GM18861 (cell line): ENCODE measurements at regions not wholly inside any gene's neighbourhood (a gene's known extent, or its start where the extent isn't known, plus 50 kb on each side); places are given as distances from the start of the nearest gene placed in this dataset.

Source experiments
- ATAC-seq: cut with Tn5 transposase; IDR thresholded peaks from one replicate; pipeline ENCODE4 v1.9.1; 2021; ENCODE audit not compliant: unreplicated experiment

- no peak for ATAC-seq
Observed at GRCh38 chr5:165829504-165829903, 2324.1 kb downstream of the MAT2B start.

DNA sequence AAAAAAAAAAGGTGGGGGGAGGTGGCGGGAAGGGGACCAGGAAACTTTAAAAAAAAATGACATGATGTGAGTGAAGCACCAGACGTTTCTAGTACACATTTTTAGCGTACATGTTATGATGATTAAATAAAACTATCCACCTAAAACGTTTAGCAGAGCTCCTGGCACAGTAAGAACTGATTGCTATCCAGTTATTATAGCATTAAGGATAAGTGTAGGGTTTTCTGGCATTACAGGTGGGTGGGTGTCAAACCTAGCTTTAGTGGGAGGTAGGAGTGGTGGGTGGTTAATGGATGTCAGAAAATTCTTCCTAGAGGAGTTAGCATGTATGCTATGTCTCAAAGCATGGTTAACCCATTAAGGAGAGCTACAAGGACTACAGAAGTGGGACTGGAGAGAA, 2329.5 kb downstream of the MAT2B start:
- no peak for ATAC-seq

DNA sequence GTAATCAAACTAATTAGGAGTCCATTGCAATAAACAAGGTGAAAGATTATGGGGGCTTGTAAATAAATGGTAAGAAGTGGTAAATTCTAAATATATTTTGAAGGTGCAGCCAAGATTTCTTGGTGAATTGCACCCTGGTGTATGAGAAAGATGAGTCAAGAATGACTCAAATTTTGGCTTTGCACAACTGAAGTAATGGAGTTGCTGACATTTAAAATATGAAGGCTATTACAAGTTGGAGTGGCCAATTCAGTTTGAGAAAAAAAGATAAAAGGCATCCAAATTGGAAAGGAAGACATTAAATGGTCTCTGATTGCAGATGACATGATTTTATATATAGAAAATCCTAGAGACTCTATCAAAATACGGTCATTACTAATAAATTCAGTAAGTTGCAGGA, 2330.6 kb downstream of the MAT2B start:
- no peak for ATAC-seq

DNA sequence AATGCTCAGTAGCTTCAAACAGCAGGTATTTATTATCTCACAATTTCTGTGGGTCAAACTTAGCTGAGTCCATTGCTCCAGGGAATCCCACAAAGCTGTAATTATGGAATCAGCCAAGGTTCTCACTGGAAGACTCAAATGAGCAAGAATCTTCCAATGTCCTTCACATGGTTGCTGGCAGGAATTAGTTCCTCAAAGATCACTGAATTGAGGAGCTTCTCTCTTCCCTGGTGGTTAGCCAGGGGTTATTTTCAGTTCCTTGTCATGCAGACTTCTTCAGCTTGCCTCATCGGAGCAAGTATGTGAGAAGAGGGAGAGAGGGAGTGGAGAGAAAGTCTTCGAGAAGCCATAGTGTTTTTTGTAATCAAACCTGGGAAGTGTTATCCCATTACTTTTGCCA, 2331.9 kb downstream of the MAT2B start:
- ATAC-seq: no peak

- ATAC-seq: no peak
Observed at GRCh38 chr5:165844571-165844970, 2339.2 kb downstream of the MAT2B start.

- ATAC-seq: no peak
Observed at GRCh38 chr5:165858118-165858517, 2352.7 kb downstream of the MAT2B start.

DNA sequence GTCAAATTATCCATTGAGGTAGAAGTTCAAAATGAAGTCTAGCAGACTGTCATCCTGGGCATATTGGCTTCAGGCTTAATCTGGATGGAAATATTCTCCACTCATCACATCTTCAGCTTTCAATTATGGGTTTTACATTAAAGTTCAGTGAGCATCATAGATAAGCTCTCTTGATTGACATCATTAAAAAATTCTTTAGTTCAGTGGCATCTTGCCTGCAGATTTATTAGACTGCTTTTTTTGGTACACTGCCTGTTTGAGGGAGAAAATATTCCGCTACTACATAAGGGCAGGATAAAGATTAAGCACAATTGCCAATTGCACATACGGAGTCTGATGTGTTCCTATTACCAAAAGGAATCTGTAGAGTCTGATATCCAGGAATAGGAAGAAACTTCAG, 2353.8 kb downstream of the MAT2B start:
- no peak for ATAC-seq

GRCh38 chr5:165863239-165863638, 2357.8 kb downstream of the MAT2B start:
- ATAC-seq: no peak

DNA sequence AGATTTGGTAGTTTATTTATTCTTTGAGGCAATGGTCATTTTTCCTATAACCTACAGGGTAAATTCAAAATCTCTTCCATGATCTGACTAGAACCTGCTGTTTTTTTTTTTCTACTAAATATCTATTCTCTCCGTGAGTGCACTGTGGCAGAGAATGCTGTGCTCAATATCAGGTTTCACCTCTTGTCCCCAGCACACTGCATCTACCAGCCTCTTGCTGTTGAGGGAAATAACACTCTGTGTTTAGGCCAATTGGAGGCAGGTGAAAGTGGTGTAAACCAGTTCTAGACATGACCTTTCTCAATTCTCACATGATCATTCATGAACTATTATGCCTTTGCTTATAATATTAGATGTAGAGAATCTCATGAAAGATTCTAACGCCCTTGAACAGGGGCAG, 2365.9 kb downstream of the MAT2B start:
- no peak for ATAC-seq

GRCh38 chr5:165874851-165875250, 2369.4 kb downstream of the MAT2B start:
- ATAC-seq: no peak

- no peak for ATAC-seq
Observed at GRCh38 chr5:165876538-165876937, 2371.1 kb downstream of the MAT2B start.

DNA sequence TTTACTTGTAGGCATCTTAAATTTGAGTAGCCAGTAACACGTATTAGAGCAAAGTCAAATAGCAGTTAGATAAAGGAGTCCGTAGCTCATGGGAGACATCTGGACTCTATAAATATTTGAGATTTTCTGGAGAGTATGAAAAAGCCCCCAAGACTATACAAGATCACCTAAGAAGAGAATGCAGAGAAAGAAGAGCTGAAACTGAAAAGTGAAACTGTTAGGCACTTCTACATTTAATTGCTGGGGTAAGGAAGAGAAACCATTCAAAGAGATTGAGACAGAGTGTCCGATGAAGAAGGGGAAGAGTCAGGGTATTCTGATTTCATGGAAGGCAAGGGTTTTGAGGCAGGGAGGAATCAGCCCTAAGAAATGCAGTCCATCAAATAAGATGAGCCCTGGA, 2372.1 kb downstream of the MAT2B start:
- no peak for ATAC-seq

GRCh38 chr5:165881259-165881658, 2375.8 kb downstream of the MAT2B start:
- ATAC-seq: no peak

GRCh38 chr5:165882099-165882498, 2376.7 kb downstream of the MAT2B start:
- no peak for ATAC-seq

DNA sequence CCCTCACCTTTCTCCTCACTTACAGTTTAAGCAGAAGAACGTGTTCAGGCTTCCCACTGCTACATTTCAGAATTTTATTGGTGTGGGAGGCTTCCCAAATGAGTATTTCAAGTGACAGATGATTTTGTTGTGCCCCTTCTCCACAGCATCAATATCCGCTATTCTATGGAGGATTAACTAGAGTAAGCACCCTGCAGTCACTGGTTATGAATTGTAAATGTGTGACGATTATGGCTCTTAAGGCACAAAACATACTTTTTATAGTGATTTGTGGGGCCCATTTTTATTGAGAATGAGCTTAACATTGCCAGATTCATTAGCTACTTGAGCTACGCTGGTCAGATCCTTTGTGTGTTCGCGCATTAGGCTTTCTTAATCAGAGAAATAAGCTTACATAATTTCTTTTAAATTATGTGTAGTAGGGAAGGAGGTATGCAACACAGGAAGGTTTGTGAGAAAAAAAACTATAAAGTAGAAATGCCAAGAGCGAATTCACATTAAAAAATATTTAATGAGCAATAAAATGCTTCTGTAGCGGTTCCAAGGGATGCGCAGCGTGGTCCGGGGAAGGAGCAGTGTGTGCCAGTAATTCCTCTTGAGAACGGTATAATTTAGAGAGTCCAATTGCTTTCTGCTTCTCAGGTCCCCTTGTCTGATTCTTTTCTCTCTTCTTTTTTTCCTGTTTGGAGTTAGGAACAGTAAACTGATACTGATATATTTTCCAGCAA, 2380.4 kb downstream of the MAT2B start:
- no peak for ATAC-seq

DNA sequence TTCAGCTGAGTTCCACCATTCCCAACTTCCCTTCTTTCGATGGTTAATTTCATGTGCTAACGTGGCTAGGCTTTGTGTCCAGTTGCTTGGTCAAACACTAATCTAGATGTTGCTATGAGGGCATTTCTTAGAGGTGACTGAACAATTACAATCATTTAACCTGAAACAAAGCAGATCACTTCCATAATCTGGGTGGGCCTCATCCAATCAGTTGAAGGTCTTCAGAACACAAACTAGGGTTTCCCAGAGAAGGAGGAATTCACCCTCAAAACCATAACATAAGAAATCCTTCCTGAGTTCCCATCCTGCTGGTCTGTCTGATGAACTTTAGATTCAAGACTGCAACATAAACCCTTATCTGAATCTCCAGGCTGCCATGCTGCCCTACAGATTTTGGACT, 2381.7 kb downstream of the MAT2B start:
- no peak for ATAC-seq

- ATAC-seq: no peak
Observed at GRCh38 chr5:165892383-165892782, 2387.0 kb downstream of the MAT2B start.

DNA sequence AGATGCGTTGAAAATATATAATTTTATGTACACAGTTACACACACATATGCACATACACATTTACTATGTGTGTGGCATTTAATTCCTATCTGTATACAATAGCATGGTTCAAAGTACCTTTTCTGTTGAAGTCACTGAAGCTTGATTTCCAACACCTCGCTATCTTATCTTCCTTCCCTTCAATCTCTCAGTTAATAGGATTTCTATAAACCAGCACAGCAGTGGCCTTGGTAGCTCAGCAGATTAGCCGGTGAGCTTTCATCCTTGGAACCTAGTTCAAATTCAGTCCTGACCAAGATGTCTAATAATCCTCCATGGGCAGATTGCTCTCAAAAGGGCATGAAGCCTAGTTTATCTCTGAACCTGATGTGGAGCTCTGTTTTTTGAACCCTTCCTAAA, 2389.5 kb downstream of the MAT2B start:
- ATAC-seq: no peak

DNA sequence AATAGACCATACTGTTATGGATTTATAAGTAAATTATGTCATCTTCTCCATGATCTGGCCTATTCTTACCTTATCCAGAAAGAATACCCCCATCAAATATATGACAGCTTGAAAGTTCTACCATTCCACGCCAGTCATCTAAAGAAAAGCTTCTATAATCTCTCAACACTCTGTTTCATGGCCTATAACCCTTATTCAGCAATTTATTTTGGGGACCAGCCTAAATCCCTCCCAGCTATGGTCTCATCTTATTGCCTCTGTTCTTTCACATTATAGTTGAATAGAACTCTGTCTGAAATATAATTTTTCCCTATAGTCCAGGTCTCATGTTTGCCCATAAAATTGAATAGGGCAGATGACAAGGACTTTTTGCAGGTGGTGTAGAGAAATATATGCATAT, 2387.6 kb upstream of the WWC1 start:
- ATAC-seq: no peak

DNA sequence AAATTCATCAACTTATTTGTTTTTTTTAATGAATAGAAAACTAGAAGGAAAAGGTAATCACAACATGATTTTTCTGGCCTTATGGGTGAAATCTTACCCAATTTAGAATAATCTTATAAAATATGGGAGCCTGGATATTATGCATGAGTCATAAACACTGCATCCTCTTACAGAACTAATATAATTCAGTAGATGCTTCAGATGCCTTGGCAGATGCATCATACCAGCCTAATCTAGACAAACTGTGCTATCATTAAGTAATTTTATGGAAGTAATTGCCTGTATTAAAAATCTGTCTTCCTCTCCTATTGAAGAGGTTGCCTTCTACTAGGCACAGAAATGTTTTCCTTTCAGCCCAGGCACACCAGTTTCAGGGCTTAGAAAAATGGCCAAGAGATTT, 2384.6 kb upstream of the WWC1 start:
- no peak for ATAC-seq

DNA sequence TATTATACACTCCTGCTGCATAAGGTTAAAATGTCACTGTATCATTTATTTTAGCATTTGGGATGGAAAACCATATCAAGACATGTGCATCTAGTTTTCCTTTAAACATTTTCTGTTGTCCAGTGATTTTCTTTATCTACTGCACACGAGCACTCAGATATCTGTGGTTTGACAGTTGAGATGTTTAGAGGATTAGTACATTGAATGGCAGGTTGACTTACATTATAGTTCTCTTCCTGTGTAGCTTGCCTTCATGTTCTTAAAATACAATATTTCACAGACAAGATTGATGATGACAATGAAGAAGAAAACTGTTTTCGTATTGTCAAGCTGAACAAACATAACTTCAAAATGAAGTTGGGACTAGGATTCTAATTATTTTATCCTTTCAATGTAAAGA, 2378.4 kb upstream of the WWC1 start:
- ATAC-seq: no peak

DNA sequence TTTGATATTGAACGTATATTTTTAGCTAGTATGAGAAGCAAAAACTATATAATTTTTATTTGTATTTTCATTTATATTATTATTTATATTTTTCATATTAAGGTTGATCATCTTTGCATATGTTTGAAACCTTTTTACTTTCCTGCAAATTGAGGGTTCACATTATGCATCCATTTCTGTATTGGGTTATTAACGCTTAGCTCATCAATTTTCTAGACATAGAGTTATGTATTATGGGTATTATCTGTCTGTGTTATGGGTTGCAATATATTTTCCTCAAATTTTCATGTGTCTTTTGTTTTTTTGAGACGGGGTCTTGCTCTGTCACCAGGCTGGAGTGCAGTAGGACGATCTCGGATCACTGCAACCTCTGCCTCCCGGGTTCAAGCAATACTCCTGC, 2377.0 kb upstream of the WWC1 start:
- ATAC-seq: no peak

DNA sequence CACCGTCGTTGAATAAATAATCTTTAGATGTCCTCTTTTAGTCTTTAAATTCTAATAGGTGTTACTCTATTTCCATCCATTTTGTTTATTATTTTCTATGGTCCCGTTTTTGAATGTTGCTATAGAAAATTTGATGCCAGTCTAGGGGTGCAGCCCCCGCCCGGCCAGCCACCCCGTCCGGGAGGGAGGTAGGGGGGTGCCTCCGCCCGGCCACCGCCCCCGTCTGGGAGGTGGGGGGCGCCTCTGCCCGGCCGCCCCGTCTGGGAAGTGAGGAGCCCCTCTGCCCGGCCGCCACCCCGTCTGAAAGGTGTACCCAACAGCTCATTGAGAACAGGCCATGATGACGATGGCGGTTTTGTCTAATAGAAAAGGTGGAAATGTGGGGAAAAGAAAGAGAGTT, 2372.2 kb upstream of the WWC1 start:
- ATAC-seq: no peak
